PC-9 (cell line): ENCODE measurements at regions not wholly inside any gene's neighbourhood (a gene's known extent, or its start where the extent isn't known, plus 50 kb on each side); places are given as distances from the start of the nearest gene placed in this dataset.

ENCODE experiments used
- BruUV-seq: library from RNA; stranded (reverse); fragments of 400-500 nt; replicated peaks from 2 replicates; lab custom pipeline; 2021; lab: Mats Ljungman, UMichigan
- CTCF ChIA-PET: fragments of 300-600 bp; sonication (Branson Sonifier 250); formaldehyde crosslinking; loops from one replicate; lab custom pipeline; 2022; ENCODE audit warnings: antibody characterized with exemption; lab: Charles Lee
- POLR2A ChIA-PET: fragments of 300-600 bp; sonication (Branson Sonifier 250); formaldehyde crosslinking; loops from one replicate; lab custom pipeline; 2022; ENCODE audit warnings: antibody characterized with exemption; ENCODE audit not compliant: unreplicated experiment; lab: Charles Lee
- DNase-seq, 2 experiments: peaks; one replicate each; pipeline versions ENCODE4 v3.0.0 to v3.0.0-alpha.2; 2015 to 2022; ENCODE audit warnings: mixed read lengths in 1 of 2
- H2AFZ ChIP-seq: fragments of 200-600 bp; sonication (generic); 2 replicates; pipeline ENCODE4 v1.8.1; 2017; ENCODE audit warnings: antibody characterized with exemption
- H3F3A ChIP-seq: fragments of 200-600 bp; sonication (generic); 2 replicates; pipeline ENCODE4 v1.8.1; 2017; ENCODE audit warnings: antibody characterized with exemption, mild to moderate bottlenecking, low read depth; ENCODE audit not compliant: insufficient read depth
- H3K27ac ChIP-seq: fragments of 200-600 bp; sonication (generic); 2 replicates; pipeline ENCODE4 v1.6.1; 2016; ENCODE audit warnings: mixed run types
- H3K27me3 ChIP-seq: fragments of 200-600 bp; sonication (generic); 2 replicates; pipeline ENCODE4 v1.6.1; 2016; ENCODE audit warnings: low read depth, mixed run types; ENCODE audit not compliant: insufficient read depth
- H3K36me3 ChIP-seq: fragments of 200-600 bp; sonication (generic); 2 replicates; pipeline ENCODE4 v1.6.1; 2016; ENCODE audit warnings: low read depth, mixed run types
- H3K4me1 ChIP-seq: fragments of 200-600 bp; sonication (generic); replicated peaks from 2 replicates; pipeline ENCODE4 v1.6.1; 2016; ENCODE audit warnings: mixed run types; ENCODE audit not compliant: insufficient read depth
- H3K4me2 ChIP-seq: fragments of 200-600 bp; sonication (generic); 2 replicates; pipeline ENCODE4 v1.6.1; 2017; ENCODE audit warnings: mixed run types
- H3K4me3 ChIP-seq: fragments of 200-600 bp; sonication (generic); 2 replicates; pipeline ENCODE4 v1.6.1; 2016; ENCODE audit warnings: mixed run types
- H3K79me2 ChIP-seq: fragments of 200-600 bp; sonication (generic); 2 replicates; pipeline ENCODE4 v1.6.1; 2017; ENCODE audit warnings: low read depth, mixed run types
- H3K9me2 ChIP-seq: fragments of 200-600 bp; sonication (generic); 2 replicates; pipeline ENCODE4 v1.8.1; 2017; ENCODE audit warnings: mild to moderate bottlenecking; ENCODE audit not compliant: insufficient read depth
- H3K9me3 ChIP-seq: fragments of 200-600 bp; sonication (generic); 2 replicates; pipeline ENCODE4 v1.8.1; 2016; ENCODE audit warnings: low read depth; ENCODE audit not compliant: insufficient read depth
- H4K20me1 ChIP-seq: fragments of 200-600 bp; sonication (generic); 2 replicates; pipeline ENCODE4 v1.8.1; 2017; ENCODE audit not compliant: insufficient read depth
- EZH2 ChIP-seq: fragments of 200-600 bp; sonication (generic); IDR thresholded peaks from 2 replicates; pipeline ENCODE4 v1.8.0; 2017; ENCODE audit warnings: antibody characterized with exemption, low read depth
- intact Hi-C: fragments of 100-400 bp; cut with micrococcal nuclease; formaldehyde crosslinking; loops from one replicate; pipeline ENCODE4 v1.10.0; 2022; ENCODE audit not compliant: unreplicated experiment
- TF ChIP-seq, protein P1 (sequence below): fragments of 200-600 bp; sonication (generic); conservative IDR thresholded peaks from 2 replicates; pipeline ENCODE4 v1.6.1; 2017; ENCODE audit warnings: mixed run types, antibody characterized with exemption, mild to moderate bottlenecking, moderate library complexity

DNA sequence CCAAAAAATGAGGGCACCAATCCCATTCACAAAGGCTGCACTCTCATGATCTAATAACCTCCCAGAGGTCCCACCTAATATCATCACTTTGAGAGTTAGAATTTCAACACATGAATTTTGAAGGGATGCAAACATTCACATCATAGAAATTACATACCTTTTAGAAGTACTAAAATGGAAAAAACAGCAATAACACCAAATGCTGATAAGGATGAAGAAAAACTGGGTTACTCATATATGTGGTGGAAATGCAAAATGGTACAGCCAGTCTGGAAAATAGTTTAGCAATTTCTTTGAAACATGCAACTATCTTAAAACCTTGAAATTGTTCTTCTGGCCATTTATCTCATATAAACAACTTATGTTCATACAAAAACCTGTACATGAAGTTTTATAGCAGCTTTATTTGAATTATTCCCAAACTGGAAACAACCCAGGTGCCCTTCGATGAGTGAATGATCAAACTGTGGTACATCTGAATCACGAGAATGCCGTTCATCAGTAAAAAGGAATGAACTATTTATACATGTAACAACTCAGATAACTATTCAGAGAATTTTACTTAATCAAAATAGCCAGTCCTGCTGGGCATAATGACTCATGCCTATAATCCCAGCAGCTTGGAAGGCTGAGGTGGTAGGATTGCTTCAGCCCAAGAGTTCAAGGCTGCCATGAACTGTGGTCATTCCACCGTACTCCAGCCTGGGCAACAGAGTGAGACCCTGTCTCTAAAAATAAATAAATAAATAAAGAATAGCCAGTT lies 109.4 kb upstream of the SSTR1 start:
- no peak overlapping the region for H3K4me2 ChIP-seq

DNA sequence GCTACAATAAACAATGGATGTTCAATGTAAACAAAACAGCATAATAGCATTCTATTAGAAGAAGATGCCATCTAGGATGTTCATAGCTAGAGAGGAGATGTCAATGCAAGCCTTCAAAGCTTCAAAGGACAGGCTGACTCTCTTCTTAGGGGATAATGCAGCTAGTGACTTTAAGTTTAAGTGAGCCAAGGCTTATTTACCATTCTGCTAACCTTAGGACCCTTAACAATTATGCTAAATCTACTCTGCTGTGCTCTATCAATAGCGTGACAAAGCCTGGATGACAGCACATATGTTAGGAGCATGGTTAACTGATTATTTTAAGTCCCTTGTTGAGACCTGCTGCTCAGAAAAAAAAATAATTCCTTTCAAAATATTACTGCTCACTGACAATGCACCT lies 106.0 kb upstream of the SSTR1 start:
- H2AFZ ChIP-seq, result no peak overlapping the region
- no peak overlapping the region for H3K27ac ChIP-seq
- H3K4me1 ChIP-seq, result peaks cover 31% of the 10 kb centered on the region
- ChIA-PET POLR2A (no interaction called here), CTCF (no interaction called here)
- H3K27me3 ChIP-seq, result no peaks in the 10 kb centered on the region
- H3K4me2 ChIP-seq, result no peak overlapping the region
- BruUV-seq, result no TSS peak
- H4K20me1 ChIP-seq, result no peaks in the 10 kb centered on the region
- H3K36me3 ChIP-seq, result no peaks in the 10 kb centered on the region
- H3K4me3 ChIP-seq, result no peak overlapping the region
- TF ChIP-seq, protein P1, sequence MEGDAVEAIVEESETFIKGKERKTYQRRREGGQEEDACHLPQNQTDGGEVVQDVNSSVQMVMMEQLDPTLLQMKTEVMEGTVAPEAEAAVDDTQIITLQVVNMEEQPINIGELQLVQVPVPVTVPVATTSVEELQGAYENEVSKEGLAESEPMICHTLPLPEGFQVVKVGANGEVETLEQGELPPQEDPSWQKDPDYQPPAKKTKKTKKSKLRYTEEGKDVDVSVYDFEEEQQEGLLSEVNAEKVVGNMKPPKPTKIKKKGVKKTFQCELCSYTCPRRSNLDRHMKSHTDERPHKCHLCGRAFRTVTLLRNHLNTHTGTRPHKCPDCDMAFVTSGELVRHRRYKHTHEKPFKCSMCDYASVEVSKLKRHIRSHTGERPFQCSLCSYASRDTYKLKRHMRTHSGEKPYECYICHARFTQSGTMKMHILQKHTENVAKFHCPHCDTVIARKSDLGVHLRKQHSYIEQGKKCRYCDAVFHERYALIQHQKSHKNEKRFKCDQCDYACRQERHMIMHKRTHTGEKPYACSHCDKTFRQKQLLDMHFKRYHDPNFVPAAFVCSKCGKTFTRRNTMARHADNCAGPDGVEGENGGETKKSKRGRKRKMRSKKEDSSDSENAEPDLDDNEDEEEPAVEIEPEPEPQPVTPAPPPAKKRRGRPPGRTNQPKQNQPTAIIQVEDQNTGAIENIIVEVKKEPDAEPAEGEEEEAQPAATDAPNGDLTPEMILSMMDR, result no peak
- TF ChIP-seq EZH2, result no peak
- intact Hi-C loops, result no loop called here
- peaks cover 20% of the 10 kb centered on the region for H3F3A ChIP-seq
- no peaks in the 10 kb centered on the region for H3K9me3 ChIP-seq
- no peak for DNase-seq
- H3K9me2 ChIP-seq, result no peaks in the 10 kb centered on the region
- no peaks in the 10 kb centered on the region for H3K79me2 ChIP-seq

More for the DNA sequence above, 109.4 kb upstream of the SSTR1 start:
- intact Hi-C loops, result no loop called here
- Histone ChIP-seq H3K9me2 (no peaks in the 10 kb centered on the region), H3K9me3 (peaks cover 2% of the 10 kb centered on the region; the same call in 1 of the 2 replicates), H4K20me1 (no peaks in the 10 kb centered on the region), H3K27ac (no peak overlapping the region), H3F3A (no peaks in the 10 kb centered on the region), H3K79me2 (no peaks in the 10 kb centered on the region), H3K4me3 (no peak overlapping the region), H2AFZ (no peak overlapping the region), H3K27me3 (no peaks in the 10 kb centered on the region), H3K36me3 (no peaks in the 10 kb centered on the region), H3K4me1 (no peaks in the 10 kb centered on the region)
- TF ChIP-seq, protein P1, result no peak
- no peak for TF ChIP-seq EZH2
- ChIA-PET CTCF (no interaction called here), POLR2A (no interaction called here)
- BruUV-seq, result no TSS peak
- DNase-seq, result peak in 1 of 2 experiments; percentile 42

DNA sequence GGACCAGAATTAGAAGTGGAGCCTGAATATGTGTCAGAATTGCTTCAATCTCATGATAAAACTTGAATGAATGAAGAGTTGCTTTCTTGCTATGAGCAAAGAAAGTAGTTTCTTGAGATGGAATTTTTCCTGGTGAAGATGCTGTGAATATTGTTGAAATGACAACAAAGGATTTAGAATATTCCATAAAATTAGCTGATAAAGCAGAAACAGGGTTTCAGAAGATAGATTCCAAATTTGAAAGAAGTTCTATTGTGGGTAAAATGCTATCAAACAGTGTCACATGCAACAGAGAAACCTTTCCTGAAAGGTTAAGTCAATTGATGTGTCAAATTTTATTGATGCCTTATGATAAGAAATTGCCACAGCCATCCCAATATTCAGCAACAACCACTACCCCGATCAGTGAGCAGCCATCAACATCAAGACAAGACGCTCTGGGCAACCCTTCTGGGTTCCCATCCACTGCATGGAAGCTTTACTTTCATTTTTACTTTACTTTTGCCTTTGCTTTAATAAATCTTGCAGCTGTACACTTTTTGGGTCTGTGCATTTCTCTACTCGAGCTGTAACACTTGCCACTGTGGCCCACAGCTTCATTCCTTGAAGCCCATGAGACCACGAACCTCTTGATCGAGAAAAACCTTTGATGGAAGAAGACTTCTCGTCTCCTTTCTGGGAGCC lies 104.0 kb upstream of the SSTR1 start:
- ChIA-PET POLR2A (no interaction called here), CTCF (no interaction called here)
- H3K27ac ChIP-seq, result no peak overlapping the region; the same call in 1 of the 2 replicates
- H3K27me3 ChIP-seq, result no peaks in the 10 kb centered on the region
- no peak overlapping the region for H2AFZ ChIP-seq
- intact Hi-C loops, result no loop called here
- H3K9me3 ChIP-seq, result no peaks in the 10 kb centered on the region; the same call in 1 of the 2 replicates
- no peak overlapping the region for H3K4me2 ChIP-seq
- no peaks in the 10 kb centered on the region for H4K20me1 ChIP-seq
- DNase-seq, result no peak
- H3K4me1 ChIP-seq, result peaks cover 31% of the 10 kb centered on the region
- H3K36me3 ChIP-seq, result no peaks in the 10 kb centered on the region
- no peaks in the 10 kb centered on the region for H3K9me2 ChIP-seq
- BruUV-seq, result no TSS peak
- no peaks in the 10 kb centered on the region for H3K79me2 ChIP-seq
- H3K4me3 ChIP-seq, result no peak overlapping the region
- no peak for TF ChIP-seq EZH2
- TF ChIP-seq, protein P1, result no peak
- peaks cover 20% of the 10 kb centered on the region for H3F3A ChIP-seq
